ENCODE measurements at regions not wholly inside any gene's neighbourhood (a gene's known extent, or its start where the extent isn't known, plus 50 kb on each side); places are given as distances from the start of the nearest gene placed in this dataset.

DNA sequence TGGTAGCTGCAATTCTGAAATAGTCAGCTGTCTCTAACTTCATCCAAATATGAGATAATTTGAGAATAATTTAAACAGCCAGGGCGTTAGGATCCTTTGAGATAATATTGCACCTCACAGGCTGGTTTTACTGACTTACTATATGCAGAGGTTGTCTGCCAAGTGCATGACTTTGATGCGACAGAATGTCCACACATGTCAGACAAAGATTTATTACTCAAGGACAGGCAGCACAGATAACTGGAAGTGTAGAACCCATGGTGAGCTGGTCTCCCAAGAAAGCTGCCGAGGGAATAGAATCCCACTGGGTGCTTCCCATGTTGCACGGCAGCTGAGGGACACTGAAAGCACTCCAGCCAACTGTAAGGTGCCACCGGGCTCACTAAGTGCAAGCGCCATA lies 166.2 kb upstream of the GALNTL6 start:
- Histone ChIP-seq H3K4me2 (ENCODE audit: control insufficient read depth, extremely low read depth, insufficient read depth, low read depth, low read length) (no peak overlapping the region), H3K27ac (ENCODE audit: control insufficient read depth, insufficient read depth, low read length) (no peak overlapping the region), H3K79me2 (ENCODE audit: control insufficient read depth, insufficient read depth, low read length) (no peaks in the 10 kb centered on the region), H4K20me1 (ENCODE audit: control insufficient read depth, extremely low read depth, insufficient read depth, low read length) (no peaks in the 10 kb centered on the region), H3K9me3 (ENCODE audit: control insufficient read depth, low read depth, low read length) (no peaks in the 10 kb centered on the region), H2AFZ (ENCODE audit: control insufficient read depth, low read length) (no peak overlapping the region), H3K9ac (ENCODE audit: control insufficient read depth, extremely low read depth, insufficient read depth, low read length) (no peak overlapping the region), H3K4me1 (ENCODE audit: control insufficient read depth, extremely low read depth, insufficient read depth, low read length) (no peaks in the 10 kb centered on the region), H3K36me3 (ENCODE audit: control insufficient read depth in 2 of 2, extremely low read depth in 1 of 2, insufficient read depth in 2 of 2, low read length in 2 of 2) (no peaks in the 10 kb centered on the region), H3K27me3 (ENCODE audit: control insufficient read depth, extremely low read depth, insufficient read depth, low read length) (no peaks in the 10 kb centered on the region), H3K4me3 (ENCODE audit: control insufficient read depth in 2 of 3, extremely low read depth in 1 of 3, insufficient read depth in 2 of 3, low read depth in 1 of 3, low read length in 3 of 3) (no peak overlapping the region), H3K9me1 (ENCODE audit: control insufficient read depth, extremely low read depth, insufficient read depth, low read length) (no peaks in the 10 kb centered on the region)
- FAIRE-seq (no peak), DNase-seq (ENCODE audit: low read depth, low spot score) (no peak)
- dilution Hi-C loops (cut with MboI; ENCODE audit: extremely low pct_ligation_motif_present, low sequenced_read_pairs), result no loop called here
- no peak for TF ChIP-seq EZH2 (IDR thresholded peaks at IDR 0.05; ENCODE audit: low read length)
- TF ChIP-seq, protein P1, sequence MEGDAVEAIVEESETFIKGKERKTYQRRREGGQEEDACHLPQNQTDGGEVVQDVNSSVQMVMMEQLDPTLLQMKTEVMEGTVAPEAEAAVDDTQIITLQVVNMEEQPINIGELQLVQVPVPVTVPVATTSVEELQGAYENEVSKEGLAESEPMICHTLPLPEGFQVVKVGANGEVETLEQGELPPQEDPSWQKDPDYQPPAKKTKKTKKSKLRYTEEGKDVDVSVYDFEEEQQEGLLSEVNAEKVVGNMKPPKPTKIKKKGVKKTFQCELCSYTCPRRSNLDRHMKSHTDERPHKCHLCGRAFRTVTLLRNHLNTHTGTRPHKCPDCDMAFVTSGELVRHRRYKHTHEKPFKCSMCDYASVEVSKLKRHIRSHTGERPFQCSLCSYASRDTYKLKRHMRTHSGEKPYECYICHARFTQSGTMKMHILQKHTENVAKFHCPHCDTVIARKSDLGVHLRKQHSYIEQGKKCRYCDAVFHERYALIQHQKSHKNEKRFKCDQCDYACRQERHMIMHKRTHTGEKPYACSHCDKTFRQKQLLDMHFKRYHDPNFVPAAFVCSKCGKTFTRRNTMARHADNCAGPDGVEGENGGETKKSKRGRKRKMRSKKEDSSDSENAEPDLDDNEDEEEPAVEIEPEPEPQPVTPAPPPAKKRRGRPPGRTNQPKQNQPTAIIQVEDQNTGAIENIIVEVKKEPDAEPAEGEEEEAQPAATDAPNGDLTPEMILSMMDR (optimal IDR thresholded peaks at IDR 0.05 in 1 of 3, IDR thresholded peaks at IDR 0.05 in 1 of 3, conservative IDR thresholded peaks at IDR 0.05 in 1 of 3; ENCODE audit: extremely low read depth in 1 of 3, insufficient read depth in 2 of 3, low read length in 3 of 3), result no peak

DNA sequence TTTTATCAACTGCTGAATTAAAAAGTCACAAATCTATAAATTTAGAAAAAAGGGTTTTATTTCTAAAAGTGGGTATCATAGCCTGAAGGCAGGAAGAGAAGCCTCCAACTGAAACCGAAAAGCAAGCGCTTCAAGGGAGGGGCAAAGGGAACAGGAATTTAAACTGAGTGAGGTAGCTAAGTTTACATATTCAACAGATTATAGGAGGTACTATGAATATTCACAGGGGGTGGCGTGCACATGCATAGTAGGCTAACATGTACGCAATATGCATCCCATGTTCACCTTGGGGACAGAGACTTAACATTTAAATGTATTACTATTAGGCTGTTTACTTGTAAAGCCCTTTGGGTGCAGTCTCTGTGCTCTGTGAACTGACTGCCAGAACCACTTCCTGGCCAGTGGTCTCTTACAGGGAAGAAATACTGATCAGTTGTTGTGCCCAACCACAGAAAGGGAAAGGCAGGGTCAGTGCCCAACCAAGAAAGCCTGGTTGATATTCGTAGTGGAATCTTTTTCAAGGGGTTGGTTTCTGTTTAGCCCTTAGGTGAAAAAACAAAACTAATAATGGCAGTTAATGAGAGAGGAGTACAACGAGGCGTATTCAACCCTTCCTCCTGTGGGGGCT lies 168.7 kb upstream of the GALNTL6 start:
- Histone ChIP-seq H3K9me1 (ENCODE audit: control insufficient read depth, extremely low read depth, insufficient read depth, low read length) (no peaks in the 10 kb centered on the region), H3K9me3 (ENCODE audit: control insufficient read depth, low read depth, low read length) (no peaks in the 10 kb centered on the region), H3K36me3 (ENCODE audit: control insufficient read depth in 2 of 2, extremely low read depth in 1 of 2, insufficient read depth in 2 of 2, low read length in 2 of 2) (no peaks in the 10 kb centered on the region), H3K27me3 (ENCODE audit: control insufficient read depth, extremely low read depth, insufficient read depth, low read length) (no peaks in the 10 kb centered on the region), H3K27ac (ENCODE audit: control insufficient read depth, insufficient read depth, low read length) (no peak overlapping the region), H3K79me2 (ENCODE audit: control insufficient read depth, insufficient read depth, low read length) (no peaks in the 10 kb centered on the region), H3K4me3 (ENCODE audit: control insufficient read depth in 2 of 3, extremely low read depth in 1 of 3, insufficient read depth in 2 of 3, low read depth in 1 of 3, low read length in 3 of 3) (no peak overlapping the region), H2AFZ (ENCODE audit: control insufficient read depth, low read length) (no peak overlapping the region), H4K20me1 (ENCODE audit: control insufficient read depth, extremely low read depth, insufficient read depth, low read length) (no peaks in the 10 kb centered on the region), H3K4me2 (ENCODE audit: control insufficient read depth, extremely low read depth, insufficient read depth, low read depth, low read length) (no peak overlapping the region), H3K9ac (ENCODE audit: control insufficient read depth, extremely low read depth, insufficient read depth, low read length) (no peak overlapping the region), H3K4me1 (ENCODE audit: control insufficient read depth, extremely low read depth, insufficient read depth, low read length) (no peaks in the 10 kb centered on the region)
- FAIRE-seq (no peak), DNase-seq (ENCODE audit: low read depth, low spot score) (no peak)
- TF ChIP-seq, protein P1 (optimal IDR thresholded peaks at IDR 0.05 in 1 of 3, IDR thresholded peaks at IDR 0.05 in 1 of 3, conservative IDR thresholded peaks at IDR 0.05 in 1 of 3; ENCODE audit: extremely low read depth in 1 of 3, insufficient read depth in 2 of 3, low read length in 3 of 3), result no peak
- TF ChIP-seq EZH2 (IDR thresholded peaks at IDR 0.05; ENCODE audit: low read length), result no peak
- dilution Hi-C loops (cut with MboI; ENCODE audit: extremely low pct_ligation_motif_present, low sequenced_read_pairs), result no loop called here
